Jurkat, Clone E6-1 (cell line): ENCODE measurements at regions not wholly inside any gene's neighbourhood (a gene's known extent, or its start where the extent isn't known, plus 50 kb on each side); places are given as distances from the start of the nearest gene placed in this dataset.
A peak's percentile ranks its signal among the peaks of the same experiment; 100 is the strongest.

Experiments
- DNase-seq: peaks from one replicate; pipeline ENCODE4 v3.0.0-alpha.2; 2011; ENCODE audit warnings: low read depth, low spot score
- H3K4me3 ChIP-seq: 2 replicates; pipeline ENCODE4 v1.5.1; 2011; ENCODE audit warnings: mild to moderate bottlenecking, low read length, control low read depth, moderate library complexity

DNA sequence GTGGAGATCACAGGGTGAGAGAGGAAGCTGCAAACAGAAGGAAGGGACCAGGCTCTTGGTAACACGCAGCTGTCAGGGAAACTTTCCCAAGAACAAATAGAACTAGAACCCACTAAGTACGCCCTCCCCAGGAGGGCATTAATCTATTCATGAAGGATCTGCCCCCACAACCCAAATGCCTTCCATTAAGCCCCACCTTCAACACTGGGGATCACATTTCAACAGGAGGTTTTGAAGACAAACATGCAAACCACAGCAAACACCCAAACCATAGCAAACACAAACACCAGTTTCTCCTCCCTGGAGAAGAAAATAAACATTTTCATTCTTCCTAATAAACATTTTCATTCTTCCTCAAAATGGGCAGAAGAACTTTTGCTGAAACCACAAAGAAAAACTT is 329.6 kb downstream of the EFNB2 start:
- DNase-seq = no peak
- no peak overlapping the region for H3K4me3 ChIP-seq

- no peak overlapping the region for H3K4me3 ChIP-seq
- DNase-seq = no peak
Observed at GRCh38 chr13:106197496-106197895, 338.0 kb downstream of the EFNB2 start.

GRCh38 chr13:106187501-106188095 is 347.9 kb downstream of the EFNB2 start:
- peak; percentile 10 for DNase-seq
- no peak overlapping the region for H3K4me3 ChIP-seq

- H3K4me3 ChIP-seq = no peak overlapping the region
- DNase-seq = no peak
Observed at GRCh38 chr13:106187101-106187500, 348.4 kb downstream of the EFNB2 start.

DNA sequence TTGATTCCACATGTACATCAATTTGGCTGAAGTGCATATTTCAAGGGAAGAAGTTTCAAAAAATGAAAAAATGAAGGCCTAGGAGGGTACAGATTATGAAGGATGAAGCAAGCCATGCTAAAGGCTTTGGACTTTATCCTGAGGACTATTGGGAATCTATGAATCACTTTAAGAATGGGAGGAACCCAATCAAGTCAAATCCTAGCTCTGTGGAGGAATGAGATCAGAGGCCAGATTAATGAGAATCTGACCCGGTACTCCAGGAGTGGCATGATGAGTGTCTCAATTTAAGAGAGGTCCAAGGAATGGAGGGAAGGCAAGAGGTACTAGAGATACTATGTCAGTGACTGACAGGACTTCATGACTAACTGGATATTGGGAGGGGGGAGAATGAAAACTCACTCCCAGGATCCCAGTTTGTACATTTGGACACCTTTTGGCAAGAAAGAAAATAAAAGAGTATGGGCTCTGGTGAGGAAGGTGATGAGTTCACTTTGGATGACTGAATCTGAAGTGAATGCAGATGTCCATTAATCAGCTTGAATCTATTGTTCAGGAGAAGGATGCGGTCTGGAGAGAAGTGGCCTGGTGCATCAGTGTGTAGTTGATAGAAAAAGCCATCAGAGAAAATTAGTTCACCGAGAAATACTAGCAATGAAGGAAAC is 349.0 kb downstream of the EFNB2 start:
- no peak for DNase-seq
- no peak overlapping the region for H3K4me3 ChIP-seq

GRCh38 chr13:106184790-106185189 is 350.7 kb downstream of the EFNB2 start:
- no peak for DNase-seq

GRCh38 chr13:106183410-106184065 is 351.9 kb downstream of the EFNB2 start:
- no peak overlapping the region for H3K4me3 ChIP-seq
- no peak for DNase-seq

More at GRCh38 chr13:106184790-106185189, 350.7 kb downstream of the EFNB2 start:
- H3K4me3 ChIP-seq = no peak overlapping the region

- H3K4me3 ChIP-seq = no peak overlapping the region
- peak; percentile 52 for DNase-seq
Observed at GRCh38 chr13:106182404-106182803, 353.1 kb downstream of the EFNB2 start.

DNA sequence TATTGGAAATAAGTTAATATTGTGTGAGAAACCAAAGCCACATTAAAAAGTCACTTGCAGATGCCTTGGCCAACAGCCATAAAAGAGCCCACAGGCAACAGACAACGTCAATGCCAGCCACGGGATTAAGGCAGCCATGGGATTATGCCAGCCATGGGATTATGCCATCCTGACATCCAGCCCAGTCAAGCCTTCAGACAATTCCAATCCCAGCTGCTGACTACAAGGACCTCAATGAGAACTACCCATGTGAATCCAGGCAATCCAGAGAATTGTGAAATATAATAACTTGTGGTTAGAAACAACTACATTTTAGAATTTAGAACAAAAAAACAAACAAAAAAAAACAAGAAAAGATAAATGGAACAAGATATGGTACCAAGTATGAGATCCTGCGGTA is 356.6 kb downstream of the EFNB2 start:
- no peak overlapping the region for H3K4me3 ChIP-seq
- no peak for DNase-seq

DNA sequence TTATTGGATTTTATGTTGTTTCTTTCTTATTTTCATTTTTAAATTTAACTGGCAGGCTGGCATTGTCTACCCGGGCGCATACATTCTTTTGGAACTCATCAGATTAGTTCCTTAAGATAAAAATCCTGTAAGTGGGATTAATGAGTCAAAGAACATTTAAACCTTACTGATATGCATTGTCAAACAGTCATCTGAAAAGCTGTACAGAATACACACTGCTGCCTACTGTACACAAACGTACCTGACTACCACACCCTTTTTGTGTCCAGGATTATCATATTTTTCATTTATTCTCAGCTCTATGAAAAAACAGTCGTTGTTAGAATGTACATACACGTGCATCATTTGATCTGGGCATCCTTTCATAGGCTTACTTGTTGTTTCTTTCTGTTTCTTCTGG is 358.3 kb downstream of the EFNB2 start:
- DNase-seq = no peak

GRCh38 chr13:106176117-106176516 is 359.3 kb downstream of the EFNB2 start:
- no peak for DNase-seq
- no peak overlapping the region for H3K4me3 ChIP-seq

More for the DNA sequence above, 358.3 kb downstream of the EFNB2 start:
- no peak overlapping the region for H3K4me3 ChIP-seq

DNA sequence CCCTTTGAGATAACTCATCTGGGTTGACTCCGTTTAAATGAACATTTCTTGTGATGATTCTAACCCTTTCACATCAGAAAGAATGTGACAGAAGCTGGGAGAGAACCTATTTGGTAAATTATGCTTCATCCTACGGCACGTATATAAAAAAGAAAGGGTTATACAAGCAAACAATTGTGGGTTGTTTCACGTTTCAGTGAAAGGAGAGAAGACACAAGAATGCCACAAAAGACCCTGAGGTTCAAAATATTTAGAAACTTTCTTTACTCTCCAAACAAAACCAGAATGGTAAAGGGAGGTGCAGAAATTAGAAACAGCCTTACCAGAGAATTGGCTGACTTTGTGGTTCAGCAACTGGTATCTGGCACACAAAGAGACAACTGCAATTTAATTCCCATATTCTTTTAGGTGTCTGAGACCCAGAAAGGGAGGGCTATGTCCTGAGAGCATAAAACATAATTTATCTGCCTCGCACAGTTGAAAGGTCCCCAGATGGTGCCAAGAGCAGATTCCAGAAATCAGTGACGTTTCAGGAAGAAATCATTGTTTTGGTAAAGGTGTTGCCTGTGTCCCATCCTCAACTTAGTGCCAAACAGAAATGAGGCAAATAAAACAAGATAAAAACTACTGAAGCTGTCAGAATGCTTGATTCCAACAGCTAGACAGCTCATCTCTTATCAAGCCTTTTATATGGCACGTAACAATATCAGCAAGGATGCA is 361.4 kb downstream of the EFNB2 start:
- no peak for DNase-seq
- H3K4me3 ChIP-seq = no peak overlapping the region

- DNase-seq = no peak
- H3K4me3 ChIP-seq = no peak overlapping the region
Observed at GRCh38 chr13:106173346-106173745, 362.1 kb downstream of the EFNB2 start.

GRCh38 chr13:106172176-106172905 is 363.1 kb downstream of the EFNB2 start:
- H3K4me3 ChIP-seq = no peak overlapping the region
- DNase-seq = no peak

- H3K4me3 ChIP-seq = no peak overlapping the region
- no peak for DNase-seq
Observed at GRCh38 chr13:106163426-106163825, 372.0 kb downstream of the EFNB2 start.

DNA sequence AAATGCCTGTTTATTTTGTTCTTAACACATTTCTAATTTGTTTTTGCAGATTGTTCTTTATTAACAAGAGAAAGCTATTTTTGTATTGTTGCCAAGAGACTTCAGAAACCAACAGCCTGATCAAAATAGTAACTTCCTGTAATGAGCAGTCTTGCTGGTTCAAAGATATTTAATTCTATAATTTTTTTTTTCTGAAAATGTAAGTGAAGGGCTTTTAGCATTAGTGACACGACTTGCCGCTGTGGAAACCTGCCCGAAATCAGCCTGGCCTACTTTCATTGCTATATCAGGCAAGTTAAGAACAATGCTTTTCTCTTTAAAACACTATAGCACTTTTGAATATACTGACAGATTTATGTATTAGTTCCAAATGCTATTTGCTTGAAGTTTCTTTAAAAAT is 374.3 kb downstream of the EFNB2 start:
- no peak overlapping the region for H3K4me3 ChIP-seq
- no peak for DNase-seq

- DNase-seq = no peak
- H3K4me3 ChIP-seq = no peak overlapping the region
Observed at GRCh38 chr13:106159295-106160195, 375.9 kb downstream of the EFNB2 start.

- no peak for DNase-seq
- no peak overlapping the region for H3K4me3 ChIP-seq
Observed at GRCh38 chr13:106156468-106156867, 379.0 kb downstream of the EFNB2 start.
